ENCODE measurements at regions not wholly inside any gene's neighbourhood (a gene's known extent, or its start where the extent isn't known, plus 50 kb on each side); places are given as distances from the start of the nearest gene placed in this dataset.

DNA sequence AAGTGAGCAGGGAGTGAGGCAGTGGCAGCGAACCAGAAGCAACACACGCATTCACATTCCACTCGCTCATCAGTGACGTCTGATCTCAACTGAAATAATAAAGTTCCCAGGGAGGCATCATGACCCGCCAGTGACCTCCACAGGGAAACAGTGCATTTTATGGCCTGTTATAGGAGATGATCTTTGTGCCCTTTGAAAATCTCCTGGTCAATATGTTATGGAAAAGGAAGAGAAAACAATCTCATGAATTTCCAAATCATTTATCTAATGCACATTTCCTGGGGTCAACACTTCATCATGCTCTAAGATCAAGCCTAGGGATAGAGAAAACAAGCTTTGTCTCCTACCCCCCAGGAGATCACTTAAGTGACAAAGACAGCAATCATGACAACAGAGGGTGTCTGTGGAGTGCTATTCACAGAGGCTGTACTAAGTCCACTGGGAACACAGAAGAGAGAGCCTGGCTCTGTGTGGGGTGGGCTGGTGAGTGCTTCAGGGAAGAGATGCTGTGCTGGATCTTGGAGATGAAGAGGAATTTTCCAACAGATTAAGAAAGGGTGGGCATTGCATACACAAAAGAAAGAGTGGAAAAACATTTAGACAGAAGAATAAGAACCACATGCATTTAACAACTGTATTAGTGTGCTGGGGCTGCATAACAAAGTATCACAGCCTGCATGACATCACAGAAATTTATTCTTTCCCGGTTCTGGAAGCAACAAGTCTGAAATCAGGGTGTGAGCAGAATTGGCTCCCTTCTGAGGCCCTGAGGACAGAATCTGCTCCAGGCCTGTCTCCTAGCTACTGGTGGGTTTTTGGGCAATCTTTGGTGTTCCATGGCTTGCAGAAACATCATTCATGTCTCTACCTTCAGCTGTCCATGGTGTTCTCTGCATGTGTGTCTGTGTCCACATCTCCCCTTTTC is 613.9 kb upstream of the IGFBP3 start:
- Histone ChIP-seq H3K27me3 (no peaks in the 10 kb centered on the region), H3K27ac (no peak overlapping the region), H3K36me3 (replicated peaks in 1 of 2; ENCODE audit: insufficient read depth in 1 of 2, low read depth in 2 of 2) (no peaks in the 10 kb centered on the region), H3K9me3 (no peaks in the 10 kb centered on the region), H3K4me3 (no peak overlapping the region), H3K4me1 (no peaks in the 10 kb centered on the region)
- 55 to 57% methylated on average over 6 of the region's 6 CpGs for WGBS, 2 donors
- DNase-seq (no peak), ATAC-seq (no peak)
- intact Hi-C loops (cut with DNase I): no loop called here
- TF ChIP-seq CTCF (IDR thresholded peaks at IDR 0.05) (no peak), POLR2A (IDR thresholded peaks at IDR 0.05) (no peak)

DNA sequence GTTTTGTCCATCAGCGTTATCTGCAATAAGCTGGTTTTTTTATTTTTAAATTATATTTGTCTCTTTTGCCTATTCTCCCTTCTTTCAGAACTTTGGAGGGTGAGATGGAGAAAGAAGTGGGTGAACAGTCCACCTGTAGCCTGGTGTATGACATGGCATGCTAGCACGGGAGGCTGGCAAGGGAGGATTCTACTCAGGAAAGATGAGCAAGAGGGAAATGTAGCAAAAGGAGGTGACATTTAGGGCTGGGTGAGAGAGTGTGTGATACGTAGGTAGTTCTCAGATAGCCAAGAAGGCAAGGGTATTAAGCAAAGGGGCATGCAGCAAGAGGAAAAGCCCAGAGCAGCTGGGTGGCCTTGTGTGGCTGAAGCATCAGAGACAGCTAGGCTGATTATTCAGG is 612.9 kb upstream of the IGFBP3 start:
- no peak overlapping the region for H3K4me3 ChIP-seq
- TF ChIP-seq POLR2A (IDR thresholded peaks at IDR 0.05) (no peak), CTCF (IDR thresholded peaks at IDR 0.05) (no peak)
- no peaks in the 10 kb centered on the region for H3K9me3 ChIP-seq
- intact Hi-C loops (cut with DNase I): no loop called here
- no peak for DNase-seq
- no peak for ATAC-seq
- 69 to 82% methylated on average over 3 of the region's 3 CpGs for WGBS, 2 donors
- no peak overlapping the region for H3K27ac ChIP-seq
- no peaks in the 10 kb centered on the region for H3K36me3 ChIP-seq (replicated peaks in 1 of 2; ENCODE audit: insufficient read depth in 1 of 2, low read depth in 2 of 2)
- H3K4me1 ChIP-seq: no peaks in the 10 kb centered on the region
- H3K27me3 ChIP-seq: no peaks in the 10 kb centered on the region

- 56 to 67% methylated on average over 2 of the region's 2 CpGs for WGBS, 2 donors
- intact Hi-C loops (cut with DNase I): no loop called here
Measured at GRCh38 chr7:46532571-46532970, 611.5 kb upstream of the IGFBP3 start.

DNA sequence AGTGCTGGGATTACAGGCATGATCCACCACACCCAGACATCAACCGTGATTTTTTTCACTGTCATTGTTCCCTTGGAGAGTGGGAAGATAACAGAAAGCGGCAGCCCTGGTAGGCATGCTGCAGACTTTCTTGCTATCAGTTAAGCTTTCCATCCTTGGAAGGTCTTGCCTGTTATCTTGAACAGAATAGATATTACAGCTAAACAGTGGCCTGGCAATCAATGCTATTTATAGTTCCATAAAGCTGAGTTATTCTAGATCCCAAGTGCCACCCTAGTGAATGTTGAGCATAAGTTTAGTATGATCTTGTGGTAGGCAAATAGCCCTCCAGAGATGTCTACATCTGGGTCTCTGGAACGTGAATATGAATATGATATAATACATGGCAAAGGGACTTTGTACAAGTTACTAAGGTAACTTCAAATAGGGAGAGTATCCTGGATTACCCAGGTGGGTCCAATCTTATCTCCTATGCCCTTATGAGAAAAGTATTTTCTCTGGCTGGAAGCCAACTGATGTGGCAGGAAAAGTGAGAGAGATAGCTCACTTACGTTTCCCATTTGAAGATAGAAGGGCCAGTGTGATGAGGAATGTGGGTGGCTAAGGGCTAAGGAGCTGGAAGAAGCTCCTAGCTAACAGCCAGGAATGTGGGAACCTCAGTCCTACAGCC is 609.1 kb upstream of the IGFBP3 start:
- DNase-seq (no peak), ATAC-seq (no peak)
- no peak for TF ChIP-seq CTCF (IDR thresholded peaks at IDR 0.05)
- TF ChIP-seq POLR2A (IDR thresholded peaks at IDR 0.05): no peak
- H3K27me3 ChIP-seq: no peaks in the 10 kb centered on the region
- H3K4me3 ChIP-seq: no peak overlapping the region
- 67 to 70% methylated on average over 4 of the region's 4 CpGs for WGBS, 2 donors
- no peaks in the 10 kb centered on the region for H3K36me3 ChIP-seq (replicated peaks in 1 of 2; ENCODE audit: insufficient read depth in 1 of 2, low read depth in 2 of 2)
- intact Hi-C loops (cut with DNase I): no loop called here
- H3K4me1 ChIP-seq: no peaks in the 10 kb centered on the region
- peaks cover 0 to 3% (median 0%) of the 10 kb centered on the region in 3 donors for H3K9me3 ChIP-seq
- no peak overlapping the region for H3K27ac ChIP-seq

More at GRCh38 chr7:46532571-46532970, 611.5 kb upstream of the IGFBP3 start:
- Histone ChIP-seq H3K4me3 (no peak overlapping the region), H3K9me3 (peaks cover 0 to 1% (median 0%) of the 10 kb centered on the region in 3 donors), H3K27ac (no peak overlapping the region), H3K36me3 (replicated peaks in 1 of 2; ENCODE audit: insufficient read depth in 1 of 2, low read depth in 2 of 2) (no peaks in the 10 kb centered on the region), H3K27me3 (no peaks in the 10 kb centered on the region), H3K4me1 (no peaks in the 10 kb centered on the region)
- ATAC-seq (no peak), DNase-seq (no peak)
- TF ChIP-seq CTCF (IDR thresholded peaks at IDR 0.05) (no peak), POLR2A (IDR thresholded peaks at IDR 0.05) (no peak)
